T-helper 1 cell treated with Interleukin-12 subunit alpha and Interleukin-12 subunit beta and Interleukin-4 antibody, amounts not matched to agents 30 μg/mL and 1 μg/mL, for 36 hours (primary cell): ENCODE measurements at regions not wholly inside any gene's neighbourhood (a gene's known extent, or its start where the extent isn't known, plus 50 kb on each side); places are given as distances from the start of the nearest gene placed in this dataset.

Experiments used
- H3K27ac Mint-ChIP-seq: one replicate; pipeline ENCODE4 v1.8.0; 2021; ENCODE audit warnings: mild to moderate bottlenecking, mixed read lengths
- H3K27me3 Mint-ChIP-seq: one replicate; pipeline ENCODE4 v1.8.0; 2021; ENCODE audit warnings: low read depth, mixed read lengths
- H3K36me3 Mint-ChIP-seq: one replicate; pipeline ENCODE4 v1.8.0; 2021; ENCODE audit warnings: low read depth, mixed read lengths
- H3K4me1 Mint-ChIP-seq: one replicate; pipeline ENCODE4 v1.8.0; 2021; ENCODE audit warnings: low read depth, mixed read lengths
- H3K4me3 Mint-ChIP-seq: one replicate; pipeline ENCODE4 v1.8.0; 2021; ENCODE audit warnings: mild to moderate bottlenecking, moderate library complexity, mixed read lengths
- H3K9me3 Mint-ChIP-seq: one replicate; pipeline ENCODE4 v1.8.0; 2021; ENCODE audit warnings: mixed read lengths

GRCh38 chr3:67288466-67289106 lies 290.5 kb downstream of the KBTBD8 start:
- Mint-ChIP-seq H3K4me1 (no peaks in the 10 kb centered on the region), H3K27me3 (no peaks in the 10 kb centered on the region), H3K9me3 (peaks cover 4% of the 10 kb centered on the region), H3K36me3 (no peaks in the 10 kb centered on the region), H3K27ac (no peak overlapping the region), H3K4me3 (no peak overlapping the region)

- no peak overlapping the region for H3K4me3 Mint-ChIP-seq
- H3K36me3 Mint-ChIP-seq = no peaks in the 10 kb centered on the region
- H3K9me3 Mint-ChIP-seq = no peaks in the 10 kb centered on the region
- H3K4me1 Mint-ChIP-seq = no peaks in the 10 kb centered on the region
- no peak overlapping the region for H3K27ac Mint-ChIP-seq
- no peaks in the 10 kb centered on the region for H3K27me3 Mint-ChIP-seq
These were observed 291.5 kb downstream of the KBTBD8 start for GRCh38 chr3:67289626-67290025.

GRCh38 chr3:67290438-67290837 lies 292.3 kb downstream of the KBTBD8 start:
- Mint-ChIP-seq H3K36me3 (no peaks in the 10 kb centered on the region), H3K27ac (no peak overlapping the region), H3K27me3 (no peaks in the 10 kb centered on the region), H3K4me3 (no peak overlapping the region), H3K9me3 (no peaks in the 10 kb centered on the region), H3K4me1 (no peaks in the 10 kb centered on the region)

- Mint-ChIP-seq H3K27me3 (no peaks in the 10 kb centered on the region), H3K27ac (no peak overlapping the region), H3K36me3 (no peaks in the 10 kb centered on the region), H3K9me3 (no peaks in the 10 kb centered on the region), H3K4me3 (no peak overlapping the region), H3K4me1 (no peaks in the 10 kb centered on the region)
These were observed 293.5 kb downstream of the KBTBD8 start for GRCh38 chr3:67291287-67292252.

- H3K4me1 Mint-ChIP-seq = no peaks in the 10 kb centered on the region
- H3K27ac Mint-ChIP-seq = no peak overlapping the region
- H3K36me3 Mint-ChIP-seq = no peaks in the 10 kb centered on the region
- no peak overlapping the region for H3K4me3 Mint-ChIP-seq
- H3K9me3 Mint-ChIP-seq = no peaks in the 10 kb centered on the region
- H3K27me3 Mint-ChIP-seq = no peaks in the 10 kb centered on the region
These were observed 294.4 kb downstream of the KBTBD8 start for GRCh38 chr3:67292356-67293121.

GRCh38 chr3:67294341-67294740 lies 296.2 kb downstream of the KBTBD8 start:
- H3K36me3 Mint-ChIP-seq = no peaks in the 10 kb centered on the region
- H3K4me1 Mint-ChIP-seq = no peaks in the 10 kb centered on the region
- H3K4me3 Mint-ChIP-seq = no peak overlapping the region
- H3K27me3 Mint-ChIP-seq = no peaks in the 10 kb centered on the region
- H3K9me3 Mint-ChIP-seq = no peaks in the 10 kb centered on the region
- no peak overlapping the region for H3K27ac Mint-ChIP-seq

GRCh38 chr3:67296039-67296892 lies 298.2 kb downstream of the KBTBD8 start:
- Mint-ChIP-seq H3K4me3 (no peak overlapping the region), H3K27me3 (no peaks in the 10 kb centered on the region), H3K36me3 (no peaks in the 10 kb centered on the region), H3K27ac (no peak overlapping the region), H3K4me1 (no peaks in the 10 kb centered on the region), H3K9me3 (no peaks in the 10 kb centered on the region)

GRCh38 chr3:67297715-67298475 lies 299.8 kb downstream of the KBTBD8 start:
- Mint-ChIP-seq H3K9me3 (no peaks in the 10 kb centered on the region), H3K27ac (no peak overlapping the region), H3K4me1 (no peaks in the 10 kb centered on the region), H3K27me3 (no peaks in the 10 kb centered on the region), H3K4me3 (no peak overlapping the region), H3K36me3 (no peaks in the 10 kb centered on the region)

GRCh38 chr3:67301556-67301955 lies 303.4 kb downstream of the KBTBD8 start:
- no peak overlapping the region for H3K27ac Mint-ChIP-seq
- no peak overlapping the region for H3K4me3 Mint-ChIP-seq
- H3K4me1 Mint-ChIP-seq = no peaks in the 10 kb centered on the region
- H3K36me3 Mint-ChIP-seq = no peaks in the 10 kb centered on the region
- no peaks in the 10 kb centered on the region for H3K27me3 Mint-ChIP-seq
- no peaks in the 10 kb centered on the region for H3K9me3 Mint-ChIP-seq

GRCh38 chr3:67302489-67302888 lies 304.4 kb downstream of the KBTBD8 start:
- Mint-ChIP-seq H3K4me1 (no peaks in the 10 kb centered on the region), H3K27ac (no peak overlapping the region), H3K36me3 (no peaks in the 10 kb centered on the region), H3K9me3 (no peaks in the 10 kb centered on the region), H3K4me3 (no peak overlapping the region), H3K27me3 (no peaks in the 10 kb centered on the region)

GRCh38 chr3:67305160-67305559 lies 307.1 kb downstream of the KBTBD8 start:
- no peaks in the 10 kb centered on the region for H3K36me3 Mint-ChIP-seq
- no peaks in the 10 kb centered on the region for H3K9me3 Mint-ChIP-seq
- no peak overlapping the region for H3K27ac Mint-ChIP-seq
- no peaks in the 10 kb centered on the region for H3K27me3 Mint-ChIP-seq
- H3K4me3 Mint-ChIP-seq = no peak overlapping the region
- H3K4me1 Mint-ChIP-seq = no peaks in the 10 kb centered on the region

GRCh38 chr3:67305922-67306321 lies 307.8 kb downstream of the KBTBD8 start:
- Mint-ChIP-seq H3K4me3 (no peak overlapping the region), H3K36me3 (no peaks in the 10 kb centered on the region), H3K9me3 (no peaks in the 10 kb centered on the region), H3K4me1 (no peaks in the 10 kb centered on the region), H3K27ac (no peak overlapping the region), H3K27me3 (no peaks in the 10 kb centered on the region)

- no peak overlapping the region for H3K27ac Mint-ChIP-seq
- peaks cover 3% of the 10 kb centered on the region for H3K9me3 Mint-ChIP-seq
- no peaks in the 10 kb centered on the region for H3K36me3 Mint-ChIP-seq
These were observed 313.3 kb downstream of the KBTBD8 start for GRCh38 chr3:67311440-67311839.

More at GRCh38 chr3:67311440-67311839, 313.3 kb downstream of the KBTBD8 start:
- Mint-ChIP-seq H3K27me3 (no peaks in the 10 kb centered on the region), H3K4me1 (no peaks in the 10 kb centered on the region), H3K4me3 (no peak overlapping the region)
